HL-60/S4 treated with phorbol 12-myristate 13-acetate at 8.2 ng/mL for 4 days and 3 days (cell line): ENCODE measurements at regions not wholly inside any gene's neighbourhood (a gene's known extent, or its start where the extent isn't known, plus 50 kb on each side); places are given as distances from the start of the nearest gene placed in this dataset.
"Not testable (repeated sequence)": the region's sequence is repeated elsewhere in the genome, so short reads cannot be mapped to it uniquely, and the experiment has no call there.

Experiments
- in situ Hi-C: fragments of 300-500 bp; cut with MboI; formaldehyde crosslinking; loops from 2 replicates; pipeline ENCODE4 v1.15.0; 2022; ENCODE audit warnings: low sequenced_read_pairs

DNA sequence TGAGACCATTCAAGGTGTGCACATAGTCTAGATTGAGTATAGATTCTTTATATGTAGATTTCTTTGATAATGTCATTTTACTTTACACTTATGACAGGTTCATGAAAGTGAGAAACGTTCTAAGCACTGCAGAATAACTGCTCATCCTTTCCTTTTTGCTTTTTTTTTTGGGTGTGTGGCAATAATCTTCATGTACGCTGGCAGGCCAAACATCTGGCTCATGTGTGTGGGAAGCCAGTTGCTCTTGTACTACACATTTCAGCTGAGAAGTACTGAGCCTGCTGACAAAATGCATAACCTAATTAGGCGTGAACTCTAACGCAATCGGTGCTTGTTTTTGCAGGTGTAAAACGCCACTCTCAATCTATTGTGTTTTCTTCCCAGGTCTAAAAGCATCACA, 350.8 kb upstream of the KAZN start:
- in situ Hi-C loops, result no loop called here

DNA sequence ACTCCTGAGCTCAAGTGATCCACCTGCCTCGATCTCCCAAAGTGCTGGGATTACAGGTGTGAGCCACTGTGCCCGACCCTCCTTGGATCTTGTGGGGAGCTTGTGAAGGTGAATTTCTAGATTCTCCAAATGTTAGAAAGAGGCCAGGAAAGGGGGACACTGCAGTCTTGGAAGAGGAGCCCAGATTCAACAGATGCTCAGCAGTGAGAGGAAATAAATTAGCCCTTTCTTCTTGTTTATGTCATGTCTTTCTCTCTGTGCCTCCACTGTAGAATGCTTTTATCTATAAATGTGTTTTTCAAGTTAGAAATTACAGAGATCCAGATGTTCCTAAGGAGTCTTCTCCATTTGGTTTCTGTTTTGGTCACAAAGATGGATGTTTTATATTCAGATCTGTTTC, 346.6 kb upstream of the KAZN start:
- in situ Hi-C loops, result no loop called here

DNA sequence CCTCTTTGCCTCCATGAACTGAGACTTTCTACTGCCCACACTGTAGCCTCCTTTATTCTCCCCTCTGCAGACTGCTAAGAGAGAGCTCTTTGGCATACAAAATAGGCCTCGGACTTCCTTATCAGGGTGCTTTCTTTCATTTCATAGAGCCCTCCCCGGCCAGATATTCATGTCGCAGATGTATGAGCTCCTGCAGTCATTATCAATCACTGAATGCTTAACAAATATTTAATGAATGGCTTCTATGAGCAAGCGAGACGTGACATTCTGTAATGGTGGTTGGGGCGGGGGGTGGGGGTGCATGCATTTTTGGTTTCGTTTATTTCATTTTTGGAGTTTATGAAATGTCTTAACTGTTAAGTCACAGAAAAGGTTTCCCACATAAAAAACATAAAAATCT, 344.8 kb upstream of the KAZN start:
- in situ Hi-C loops, result no loop called here

DNA sequence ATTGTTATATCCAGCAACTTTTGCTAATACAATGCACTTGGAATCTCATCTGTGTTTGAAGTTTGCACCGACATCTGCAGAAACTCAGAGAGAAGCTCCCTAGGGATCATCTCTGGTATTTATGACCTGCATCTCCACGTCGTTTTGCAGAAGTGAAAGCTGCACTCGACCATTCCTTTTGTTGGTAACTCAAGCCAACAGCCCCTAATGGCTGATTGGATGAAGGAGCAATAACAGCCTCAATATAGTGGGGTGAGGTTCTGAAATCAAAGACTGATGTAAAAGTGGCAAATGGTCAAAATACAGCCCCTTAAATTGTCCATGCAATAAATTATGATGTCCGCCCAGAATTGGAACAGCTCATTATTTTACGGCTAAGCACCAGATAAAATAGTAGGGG, 344.2 kb upstream of the KAZN start:
- in situ Hi-C loops, result no loop called here

DNA sequence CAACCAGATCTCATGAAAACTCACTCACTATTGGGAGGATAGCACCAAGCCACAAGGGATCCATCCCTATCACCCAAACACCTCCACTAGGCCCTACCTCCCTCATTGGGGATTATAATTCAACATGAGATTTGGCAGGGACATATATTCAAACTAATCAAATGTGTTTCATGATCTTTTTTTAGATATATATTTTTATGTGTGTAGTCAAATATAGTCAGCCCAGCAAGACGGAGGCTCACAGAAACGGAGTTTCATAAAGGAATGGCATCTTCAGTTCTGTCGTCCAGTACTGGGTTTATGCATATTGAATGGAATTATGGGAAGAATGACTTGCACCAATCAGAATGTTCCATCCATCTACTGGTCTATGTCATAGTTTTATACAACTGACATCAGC, 343.3 kb upstream of the KAZN start:
- in situ Hi-C loops, result no loop called here

DNA sequence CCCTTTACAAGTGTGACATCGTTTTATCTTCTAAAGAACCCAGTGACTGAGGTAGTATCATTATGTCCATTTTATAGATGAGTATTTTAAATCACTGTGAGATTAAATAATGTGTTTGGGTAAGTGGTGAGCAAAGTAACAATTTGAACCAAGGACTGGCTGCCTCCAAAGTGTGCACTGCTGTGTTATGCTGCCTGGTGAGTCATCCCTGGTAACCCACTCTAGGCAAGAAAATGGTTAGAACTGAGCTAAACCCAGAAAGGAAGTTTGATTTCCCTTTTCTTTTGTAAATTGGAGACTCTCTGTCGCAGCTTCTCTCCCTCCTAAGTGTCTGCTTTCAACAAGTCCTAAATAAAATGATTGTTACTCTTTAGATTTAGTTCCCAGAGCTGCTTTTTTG, 342.8 kb upstream of the KAZN start:
- in situ Hi-C loops, result no loop called here

DNA sequence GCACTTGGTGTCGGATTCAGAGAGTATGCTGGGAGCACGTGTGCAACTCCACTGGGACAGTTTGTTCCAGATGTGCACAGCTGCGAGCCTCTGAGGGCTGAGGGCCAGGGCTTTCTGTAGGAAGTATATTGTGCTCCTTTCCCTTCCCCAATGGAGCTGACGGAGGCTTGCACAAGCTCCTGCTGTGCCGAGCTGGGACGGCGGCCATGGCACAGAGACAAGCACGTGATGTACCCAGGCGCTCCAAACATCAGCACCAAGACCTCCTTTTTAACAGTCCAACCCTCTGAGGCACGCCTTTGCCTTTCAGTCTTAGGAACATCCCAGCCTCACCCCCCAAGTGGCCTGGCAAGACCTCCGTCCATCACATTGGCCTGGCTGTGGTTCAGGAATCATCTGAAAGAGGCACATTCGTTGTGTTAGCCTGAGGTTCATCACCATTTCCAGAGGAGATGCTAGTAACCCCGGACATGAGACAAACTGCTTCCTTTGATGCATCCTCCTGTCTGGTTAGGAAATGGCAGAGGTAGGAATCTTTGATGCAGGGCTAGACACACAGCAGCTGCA, 339.2 kb upstream of the KAZN start:
- in situ Hi-C loops, result no loop called here

DNA sequence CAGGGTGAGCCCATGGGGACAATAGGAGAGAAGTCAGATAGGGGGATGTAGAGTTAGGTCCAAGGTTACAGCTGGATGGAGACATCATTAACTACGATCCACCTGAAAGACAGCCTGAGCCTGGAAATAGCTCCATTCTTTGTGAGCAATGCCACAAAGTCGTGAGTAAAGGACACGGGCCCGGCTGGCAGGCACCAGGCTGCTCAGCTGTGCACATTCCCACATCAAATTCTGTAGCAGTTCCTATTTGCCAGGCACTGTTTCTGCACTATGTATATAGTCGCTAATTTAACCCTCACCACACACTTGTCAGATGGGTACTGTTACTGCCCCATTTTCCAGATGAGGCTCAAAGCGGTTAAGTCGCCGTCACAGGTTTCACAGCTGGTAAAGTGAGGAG, 338.0 kb upstream of the KAZN start:
- in situ Hi-C loops, result no loop called here

DNA sequence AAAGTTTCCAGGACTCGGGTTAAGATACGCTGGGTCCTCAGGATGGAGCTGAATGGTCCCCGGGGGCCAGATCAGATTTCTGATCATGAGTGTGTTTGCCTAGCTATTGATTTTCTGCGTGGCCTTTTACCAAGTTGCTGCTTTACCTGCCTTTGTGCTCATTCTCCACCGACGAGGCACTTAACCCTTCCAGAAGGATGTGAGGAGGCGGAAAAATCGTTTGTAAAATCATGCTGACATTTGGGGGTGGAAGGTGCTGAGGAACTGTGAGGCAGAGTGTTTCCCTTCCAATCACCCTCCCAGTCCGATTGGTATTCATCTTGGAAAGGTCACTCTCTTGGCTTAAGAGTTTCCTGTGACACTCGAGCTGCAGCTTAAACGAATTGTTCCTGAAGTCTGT, 337.1 kb upstream of the KAZN start:
- in situ Hi-C loops, result no loop called here

DNA sequence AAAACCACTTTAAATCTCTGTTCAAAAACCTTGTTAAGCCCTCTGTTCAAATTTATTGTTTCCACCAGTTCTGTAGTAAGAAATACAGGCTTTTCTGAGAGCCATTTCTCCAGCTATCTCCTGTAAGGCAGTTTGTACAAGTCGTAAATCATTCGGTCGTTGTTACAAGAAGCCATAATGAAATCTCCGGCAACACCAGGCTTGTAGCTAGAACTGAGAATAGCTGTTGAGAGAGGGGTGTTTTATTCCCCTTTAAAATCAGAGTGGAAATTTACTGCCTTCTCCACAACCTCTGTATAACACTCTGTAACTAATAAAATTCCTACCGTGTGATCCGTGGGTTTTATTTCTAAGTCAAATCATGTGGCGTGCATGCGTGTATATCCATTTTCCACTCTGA, 335.8 kb upstream of the KAZN start:
- in situ Hi-C loops, result no loop called here

DNA sequence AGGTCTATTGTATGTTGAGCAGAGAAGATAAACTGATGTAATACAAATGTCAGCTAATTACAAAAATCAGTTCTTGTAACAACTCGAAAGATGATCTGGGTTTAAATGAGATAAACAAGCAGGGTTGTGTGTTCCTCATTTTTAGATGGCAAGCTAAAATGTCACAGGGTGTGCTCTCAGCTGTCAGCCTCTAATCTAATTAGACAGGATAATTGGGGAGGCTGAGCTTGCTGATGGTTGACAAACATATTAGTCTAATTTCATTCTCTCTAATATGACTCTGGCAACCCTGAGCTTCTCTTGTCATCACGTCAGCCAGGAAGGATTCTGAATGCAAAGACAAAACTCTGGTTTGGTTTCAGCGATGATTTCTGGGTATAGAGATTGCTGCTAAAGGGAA, 335.3 kb upstream of the KAZN start:
- in situ Hi-C loops, result no loop called here

DNA sequence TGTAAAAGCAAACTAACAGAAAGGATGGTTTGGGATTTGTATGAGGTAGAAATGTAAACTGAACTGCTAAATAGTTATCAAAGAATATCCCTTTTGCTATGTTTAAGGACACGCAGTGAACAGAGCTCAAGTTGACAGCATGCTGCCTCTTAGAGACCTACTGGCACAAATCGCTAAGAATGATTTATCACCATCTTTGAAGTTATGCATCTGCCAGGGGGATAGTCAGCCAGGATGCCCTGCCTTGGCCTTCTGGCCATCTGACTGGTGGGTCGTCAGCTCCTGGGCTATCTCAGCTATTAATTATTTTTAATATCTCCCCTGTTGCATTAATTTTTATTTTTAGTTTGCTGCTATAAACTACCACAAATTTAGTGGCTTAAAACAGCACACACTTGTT, 334.8 kb upstream of the KAZN start:
- in situ Hi-C loops, result no loop called here

DNA sequence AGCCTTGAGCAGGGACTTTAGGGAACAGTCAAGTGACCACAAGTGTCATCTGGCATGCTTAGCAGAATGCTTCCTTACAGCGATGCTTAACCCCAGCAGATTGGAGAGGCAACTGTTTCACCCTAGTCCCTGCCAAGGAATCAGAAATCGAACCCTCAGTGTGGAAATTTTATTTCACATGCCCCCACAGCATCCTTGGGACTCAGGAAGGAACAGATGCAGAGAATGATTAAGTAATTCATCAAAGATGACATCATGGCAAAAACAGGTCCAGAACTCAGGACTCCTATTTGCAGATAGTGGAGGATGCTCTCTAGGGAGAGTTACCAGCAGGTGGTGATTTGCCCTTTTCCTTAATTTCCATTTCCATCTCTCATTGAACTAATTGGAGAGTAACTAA, 333.0 kb upstream of the KAZN start:
- in situ Hi-C loops, result no loop called here

DNA sequence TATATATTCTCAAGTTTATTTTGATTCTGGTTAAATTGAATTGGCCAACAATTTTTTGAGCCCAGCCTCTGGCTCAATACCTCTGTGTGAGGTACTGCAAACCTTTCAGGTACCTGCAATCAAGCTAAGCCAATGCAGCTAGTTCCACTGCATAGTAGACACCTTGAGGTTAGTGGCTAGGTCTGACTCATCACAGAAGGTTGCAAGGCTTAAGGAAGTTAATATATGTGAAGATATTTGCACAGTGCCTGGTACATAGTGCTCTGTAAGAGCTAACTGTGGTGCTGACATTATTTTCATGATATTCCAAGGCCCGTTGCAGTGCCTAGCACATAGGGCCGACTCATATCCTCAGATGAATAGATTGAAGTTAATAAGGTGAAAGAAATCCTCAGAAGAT, 330.5 kb upstream of the KAZN start:
- in situ Hi-C loops, result no loop called here

DNA sequence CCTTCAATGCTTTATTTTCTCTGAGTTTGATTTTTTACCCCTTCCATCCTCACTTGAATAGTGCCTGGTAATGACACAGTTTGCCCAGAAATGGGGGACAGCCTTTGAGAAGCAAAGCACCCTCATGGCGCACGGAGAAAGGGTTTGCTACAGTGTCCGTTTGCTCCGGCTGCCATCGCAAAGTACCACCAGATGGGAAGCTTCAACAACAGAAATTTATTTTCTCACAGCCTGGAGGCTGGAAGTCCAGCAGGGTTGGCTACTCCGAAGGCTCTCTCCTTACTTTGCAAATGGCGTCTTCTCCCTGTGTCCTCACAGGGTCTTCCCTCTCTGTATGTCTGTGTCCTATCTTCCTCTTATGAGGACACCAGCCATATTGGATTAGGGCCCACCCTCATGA, 327.7 kb upstream of the KAZN start:
- in situ Hi-C loops, result no loop called here

DNA sequence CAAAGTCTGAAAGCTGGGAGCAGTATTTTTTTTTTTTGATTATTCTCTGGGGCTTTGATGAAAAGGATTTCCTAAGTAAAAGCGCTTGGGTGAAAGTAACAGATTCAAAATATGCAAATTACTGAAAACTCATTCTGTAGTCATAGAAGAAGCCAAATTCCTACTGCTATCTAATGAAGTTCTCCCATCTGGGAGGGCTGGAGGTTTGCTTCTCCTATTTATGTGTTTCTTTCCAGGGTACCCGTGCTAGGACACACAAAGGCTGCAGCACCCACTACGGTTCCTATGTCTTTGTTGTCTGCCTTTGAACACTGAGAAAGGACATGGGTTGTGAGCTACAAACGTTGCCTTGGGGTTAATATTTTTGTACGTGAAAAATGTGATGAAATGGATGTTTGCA, 324.7 kb upstream of the KAZN start:
- in situ Hi-C loops, result no loop called here

DNA sequence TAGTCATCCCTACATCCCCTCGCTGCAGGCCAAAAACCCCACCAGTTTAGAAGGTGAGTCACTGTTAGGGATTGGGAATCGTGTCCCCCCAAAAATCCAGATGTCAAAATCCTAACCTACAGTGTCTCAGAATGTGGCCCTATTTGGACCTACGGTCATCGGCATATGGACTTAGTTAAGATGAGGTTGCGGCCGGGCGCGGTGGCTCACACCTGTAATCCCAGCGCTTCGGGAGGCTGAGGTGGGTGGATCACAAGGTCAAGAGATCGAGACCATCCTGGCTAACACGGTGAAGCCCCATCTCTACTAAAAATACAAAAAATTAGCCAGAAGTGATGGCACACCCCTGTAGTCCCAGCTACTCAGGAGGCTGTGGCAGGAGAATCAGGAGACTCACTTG, 318.6 kb upstream of the KAZN start:
- in situ Hi-C loops, result not testable (repeated sequence)

DNA sequence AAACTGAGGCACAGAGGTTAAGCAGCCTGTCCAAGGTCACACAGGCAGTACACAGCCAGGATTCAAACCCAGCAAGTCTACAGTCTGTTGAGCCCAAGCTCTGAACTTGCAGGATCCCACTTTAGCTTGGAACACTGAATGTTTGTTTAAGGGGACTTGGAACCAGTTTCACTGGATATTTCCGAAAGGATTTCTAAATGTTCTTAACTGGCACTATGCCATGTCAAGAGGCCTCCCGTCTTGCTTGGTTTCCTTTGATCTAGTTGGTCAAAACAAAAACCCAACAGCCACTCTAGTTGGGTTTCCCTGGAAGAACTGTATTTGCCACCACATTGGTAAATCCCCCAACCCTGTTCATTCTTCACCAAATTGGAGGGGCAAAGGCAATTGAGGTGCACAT, 317.6 kb upstream of the KAZN start:
- in situ Hi-C loops, result no loop called here

DNA sequence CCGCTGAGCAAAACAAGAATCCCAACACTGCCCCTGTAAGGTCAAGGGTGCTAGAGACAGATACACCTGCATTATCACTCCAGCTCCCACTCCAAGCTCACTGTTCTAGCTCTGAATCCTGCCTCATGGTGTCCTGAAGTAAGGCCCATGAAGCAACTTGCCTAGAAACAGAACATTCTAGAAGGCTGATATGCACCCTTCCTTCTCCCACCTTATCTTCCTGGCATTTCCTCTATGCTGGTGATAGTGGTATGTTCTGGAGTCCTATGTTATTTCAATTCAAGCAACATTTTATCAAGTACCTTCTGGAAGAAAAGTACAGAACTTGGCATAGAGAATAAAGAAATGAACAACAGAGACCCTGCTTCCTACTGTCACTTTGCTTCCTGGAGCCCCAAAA, 317.1 kb upstream of the KAZN start:
- in situ Hi-C loops, result no loop called here

DNA sequence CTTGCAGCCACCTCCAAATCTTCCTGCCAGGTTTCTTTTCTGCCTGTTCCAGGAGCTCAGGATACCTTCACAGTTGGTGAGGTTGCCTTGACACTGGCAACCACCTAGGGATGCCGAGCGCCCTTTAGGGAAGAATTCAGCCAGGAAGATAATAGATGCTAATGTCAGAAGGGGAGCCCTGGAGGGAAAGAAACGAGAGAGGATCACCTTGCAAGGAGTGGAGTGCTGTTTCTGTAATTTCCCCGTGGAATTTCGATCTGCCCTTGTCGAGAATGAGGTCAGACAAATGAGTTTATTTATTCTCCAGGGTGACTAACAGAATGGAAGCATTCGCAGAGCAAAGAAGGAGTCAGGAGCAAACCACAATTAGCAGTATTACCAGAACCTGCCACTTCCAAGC, 315.8 kb upstream of the KAZN start:
- in situ Hi-C loops, result no loop called here

DNA sequence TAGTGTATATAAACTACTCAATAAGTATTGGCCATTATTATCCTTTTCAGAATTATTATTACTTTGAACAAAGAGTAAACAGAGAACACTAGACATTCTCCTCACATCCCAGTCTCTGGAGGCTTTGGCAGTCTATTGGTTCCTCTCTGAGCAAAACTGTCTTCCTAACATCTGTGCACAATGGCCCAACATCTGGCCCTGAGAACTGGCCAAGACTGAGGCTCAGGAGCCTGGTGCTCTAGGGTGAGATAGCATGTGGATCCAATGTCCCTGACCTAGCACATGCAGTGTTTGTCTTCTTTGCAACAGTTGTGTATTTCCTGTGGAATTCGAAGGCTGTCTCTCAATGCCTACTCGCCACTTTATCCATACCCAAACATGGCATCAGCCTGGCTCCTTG, 313.2 kb upstream of the KAZN start:
- in situ Hi-C loops, result no loop called here

DNA sequence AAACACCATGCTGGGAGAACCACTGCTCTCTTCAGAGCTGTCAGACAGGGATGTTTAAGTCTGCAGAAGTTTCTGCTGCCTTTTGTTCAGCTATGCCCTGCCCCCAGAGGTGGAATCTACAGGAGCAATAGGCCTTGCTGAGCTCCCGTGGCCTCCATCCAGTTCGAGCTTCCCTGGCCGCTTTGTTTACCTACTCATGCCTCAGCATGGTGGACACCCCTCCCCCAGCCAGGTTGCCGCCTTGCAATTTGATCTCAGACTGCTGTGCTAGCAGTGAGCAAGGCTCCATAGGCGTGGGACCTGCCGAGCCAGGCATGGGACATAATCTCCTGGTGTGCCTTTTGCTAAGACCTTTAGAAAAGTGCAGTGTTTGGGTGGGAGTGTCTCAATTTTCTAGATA, 307.3 kb upstream of the KAZN start:
- in situ Hi-C loops, result not testable (repeated sequence)

DNA sequence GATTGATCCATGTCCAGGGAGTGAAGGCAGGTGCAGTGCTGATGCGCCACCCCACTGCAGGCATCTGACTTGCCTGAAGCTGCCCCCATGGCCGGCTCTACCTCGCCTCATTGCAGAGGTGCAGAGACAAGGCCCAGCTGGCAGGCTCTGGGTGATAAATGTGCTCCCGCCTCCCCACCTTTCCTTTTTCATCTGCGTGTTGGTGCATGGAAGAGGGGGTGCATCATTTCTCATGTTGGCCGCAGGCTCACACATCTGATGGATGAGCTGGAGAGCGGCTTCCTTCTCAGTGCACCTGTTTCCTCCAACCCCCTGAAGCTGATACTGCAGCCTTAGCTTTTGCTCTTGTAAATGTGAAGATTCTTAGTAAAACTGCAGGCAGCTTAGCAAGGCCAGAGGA, 306.0 kb upstream of the KAZN start:
- in situ Hi-C loops, result no loop called here

DNA sequence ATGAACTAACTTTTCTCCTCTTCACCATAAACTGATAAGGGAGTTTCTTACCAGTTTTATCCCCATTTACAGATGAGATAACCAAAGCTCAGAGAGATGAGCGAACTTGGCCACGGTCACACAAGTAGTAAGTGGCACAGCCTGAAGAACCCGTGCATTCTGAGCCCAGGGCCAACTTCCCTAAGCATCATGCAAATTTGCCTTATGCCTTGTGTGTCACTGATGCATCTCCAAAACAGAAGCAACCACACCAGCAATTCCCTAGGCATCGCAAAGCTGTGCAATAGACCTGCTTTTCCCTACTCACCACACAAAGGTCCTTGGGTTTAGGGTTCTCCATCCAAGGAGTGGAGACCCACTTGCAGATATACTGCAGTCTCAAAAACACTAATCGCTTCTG, 304.5 kb upstream of the KAZN start:
- in situ Hi-C loops, result no loop called here
